Astrocyte (in vitro differentiated cells and primary cell): ENCODE measurements at regions not wholly inside any gene's neighbourhood (a gene's known extent, or its start where the extent isn't known, plus 50 kb on each side); places are given as distances from the start of the nearest gene placed in this dataset.
"Not testable (repeated sequence)": the region's sequence is repeated elsewhere in the genome, so short reads cannot be mapped to it uniquely, and the experiment has no call there.

Source experiments
- DNase-seq: peaks from one replicate; pipeline ENCODE4 v3.0.0-alpha.2; 2010; ENCODE audit warnings: low read depth
- FAIRE-seq: peaks from 2 replicates; lab custom pipeline; 2011; peaks lifted over from hg19 to GRCh38; lab: Jason Lieb, UNC
- H2AFZ ChIP-seq: 2 replicates; pipeline ENCODE4 v1.6.0; 2012; ENCODE audit warnings: low read depth, low read length, inconsistent platforms
- H3K27ac ChIP-seq: 2 replicates; pipeline ENCODE4 v1.5.1; 2011; ENCODE audit warnings: low read depth, low read length, inconsistent platforms
- H3K27me3 ChIP-seq: 2 replicates; pipeline ENCODE4 v1.6.0; 2011; ENCODE audit warnings: low read length, inconsistent platforms; ENCODE audit not compliant: insufficient read depth
- H3K36me3 ChIP-seq: 2 replicates; pipeline ENCODE4 v1.5.1; 2011; ENCODE audit warnings: low read length, inconsistent platforms; ENCODE audit not compliant: insufficient read depth
- H3K4me1 ChIP-seq: 2 replicates; pipeline ENCODE4 v1.5.1; 2011; ENCODE audit warnings: low read length, inconsistent platforms; ENCODE audit not compliant: insufficient read depth
- H3K4me2 ChIP-seq: 2 replicates; pipeline ENCODE4 v1.6.0; 2012; ENCODE audit warnings: low read length, inconsistent platforms
- H3K4me3 ChIP-seq: 2 replicates; pipeline ENCODE4 v1.5.1; 2011; ENCODE audit warnings: low read depth, mild to moderate bottlenecking, low read length, inconsistent platforms; ENCODE audit not compliant: insufficient read depth
- H3K79me2 ChIP-seq: 2 replicates; pipeline ENCODE4 v1.6.0; 2012; ENCODE audit warnings: mild to moderate bottlenecking, low read length, inconsistent platforms; ENCODE audit not compliant: insufficient read depth
- H3K9ac ChIP-seq: 2 replicates; pipeline ENCODE4 v1.6.0; 2012; ENCODE audit warnings: mild to moderate bottlenecking, low read length, inconsistent platforms
- H3K9me3 ChIP-seq: 2 replicates; pipeline ENCODE4 v1.5.1; 2012; ENCODE audit warnings: low read depth, mild to moderate bottlenecking, low read length, inconsistent platforms; ENCODE audit not compliant: insufficient read depth
- H4K20me1 ChIP-seq: 2 replicates; pipeline ENCODE4 v1.6.0; 2012; ENCODE audit warnings: low read length, inconsistent platforms; ENCODE audit not compliant: insufficient read depth
- H3K27ac Mint-ChIP-seq: one replicate; pipeline ENCODE4 v1.8.0; 2021; ENCODE audit warnings: mild to moderate bottlenecking, mixed read lengths; ENCODE audit not compliant: unreplicated experiment
- H3K27me3 Mint-ChIP-seq: one replicate; pipeline ENCODE4 v1.8.0; 2021; ENCODE audit warnings: low read depth, mixed read lengths; ENCODE audit not compliant: unreplicated experiment
- H3K36me3 Mint-ChIP-seq: one replicate; pipeline ENCODE4 v1.8.0; 2021; ENCODE audit warnings: low read depth, mixed read lengths; ENCODE audit not compliant: unreplicated experiment
- H3K4me1 Mint-ChIP-seq: one replicate; pipeline ENCODE4 v1.8.0; 2021; ENCODE audit warnings: low read depth, mixed read lengths; ENCODE audit not compliant: unreplicated experiment
- H3K4me3 Mint-ChIP-seq: one replicate; pipeline ENCODE4 v1.8.0; 2021; ENCODE audit warnings: mild to moderate bottlenecking, moderate library complexity, mixed read lengths; ENCODE audit not compliant: unreplicated experiment
- H3K9me3 Mint-ChIP-seq: one replicate; pipeline ENCODE4 v1.8.0; 2021; ENCODE audit warnings: mild to moderate bottlenecking, mixed read lengths; ENCODE audit not compliant: unreplicated experiment
- EZH2 ChIP-seq: IDR thresholded peaks from 2 replicates; pipeline ENCODE4 v1.6.1; 2012; ENCODE audit warnings: mild to moderate bottlenecking, low read length, inconsistent platforms; ENCODE audit not compliant: insufficient read depth
- TF ChIP-seq, protein P1 (sequence below): IDR thresholded peaks from 2 replicates; pipeline ENCODE4 v1.5.1; 2011; ENCODE audit warnings: low read depth, mild to moderate bottlenecking, inconsistent platforms, low read length, moderate library complexity; ENCODE audit not compliant: insufficient read depth

DNA sequence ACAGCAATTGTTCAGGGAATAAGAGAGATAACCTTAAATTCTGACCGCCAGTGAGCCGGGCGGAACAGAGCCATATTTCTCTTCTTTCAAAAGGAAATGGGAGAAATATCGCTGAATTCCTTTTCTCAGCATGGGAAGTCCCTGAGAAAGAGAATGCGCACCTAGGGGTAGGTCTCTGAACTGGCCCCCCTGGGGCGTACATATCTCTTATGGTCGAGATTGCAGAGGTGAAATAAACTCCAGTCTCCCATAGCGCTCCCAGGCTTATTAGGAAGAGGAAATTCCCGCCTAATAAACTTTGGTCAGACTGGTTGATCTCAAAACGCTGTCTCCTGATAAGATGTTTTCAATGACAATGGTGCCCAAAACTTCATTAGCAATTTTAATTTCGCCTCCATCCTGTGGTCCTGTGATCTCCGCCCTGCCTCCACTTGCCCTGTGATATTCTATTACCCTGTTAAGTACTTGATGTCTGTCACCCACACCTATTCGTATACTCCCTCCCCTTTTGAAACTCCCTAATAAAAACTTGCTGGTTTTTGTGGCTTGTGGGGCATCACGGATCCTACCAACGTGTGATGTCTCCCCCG lies 195.8 kb upstream of the HMCN1 start:
- H3K4me1 Mint-ChIP-seq: peaks cover 19% of the 10 kb centered on the region
- not testable (repeated sequence) for H2AFZ ChIP-seq, H3K4me3 Mint-ChIP-seq, H3K79me2 ChIP-seq, H4K20me1 ChIP-seq, H3K27me3 ChIP-seq, H3K27ac Mint-ChIP-seq, DNase-seq, H3K36me3 ChIP-seq, H3K9me3 ChIP-seq, H3K27me3 Mint-ChIP-seq, FAIRE-seq, H3K27ac ChIP-seq, H3K4me3 ChIP-seq, H3K4me1 ChIP-seq, H3K4me2 ChIP-seq, H3K36me3 Mint-ChIP-seq, H3K9ac ChIP-seq
- H3K9me3 Mint-ChIP-seq: peaks cover 11% of the 10 kb centered on the region

DNA sequence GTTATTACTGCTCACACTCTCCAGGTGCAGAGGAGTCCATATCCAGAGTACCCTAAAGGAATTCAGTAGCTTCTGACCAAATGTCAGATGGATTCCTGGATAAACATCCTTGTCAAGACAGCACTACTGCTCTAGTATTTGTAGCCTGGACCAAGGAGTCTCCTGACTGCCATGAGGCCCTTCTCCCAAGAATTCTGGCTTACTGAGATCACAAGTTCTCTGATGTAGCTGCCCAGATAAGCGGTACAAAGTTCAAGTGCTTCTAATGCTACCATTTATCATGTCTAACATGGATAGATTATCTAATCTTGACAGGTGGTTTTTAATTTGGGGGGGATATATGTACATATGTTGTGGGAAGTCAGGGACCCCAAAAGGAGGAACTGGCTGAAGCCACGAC lies 196.6 kb upstream of the HMCN1 start:
- H2AFZ ChIP-seq: no peak overlapping the region
- peaks cover 5% of the 10 kb centered on the region for H3K27me3 Mint-ChIP-seq
- H3K9me3 ChIP-seq: no peaks in the 10 kb centered on the region
- no peak overlapping the region for H3K27ac ChIP-seq
- H3K4me1 ChIP-seq: no peaks in the 10 kb centered on the region
- no peak overlapping the region for H3K4me3 Mint-ChIP-seq
- H3K36me3 ChIP-seq: no peaks in the 10 kb centered on the region
- TF ChIP-seq EZH2: no peak
- TF ChIP-seq, protein P1, sequence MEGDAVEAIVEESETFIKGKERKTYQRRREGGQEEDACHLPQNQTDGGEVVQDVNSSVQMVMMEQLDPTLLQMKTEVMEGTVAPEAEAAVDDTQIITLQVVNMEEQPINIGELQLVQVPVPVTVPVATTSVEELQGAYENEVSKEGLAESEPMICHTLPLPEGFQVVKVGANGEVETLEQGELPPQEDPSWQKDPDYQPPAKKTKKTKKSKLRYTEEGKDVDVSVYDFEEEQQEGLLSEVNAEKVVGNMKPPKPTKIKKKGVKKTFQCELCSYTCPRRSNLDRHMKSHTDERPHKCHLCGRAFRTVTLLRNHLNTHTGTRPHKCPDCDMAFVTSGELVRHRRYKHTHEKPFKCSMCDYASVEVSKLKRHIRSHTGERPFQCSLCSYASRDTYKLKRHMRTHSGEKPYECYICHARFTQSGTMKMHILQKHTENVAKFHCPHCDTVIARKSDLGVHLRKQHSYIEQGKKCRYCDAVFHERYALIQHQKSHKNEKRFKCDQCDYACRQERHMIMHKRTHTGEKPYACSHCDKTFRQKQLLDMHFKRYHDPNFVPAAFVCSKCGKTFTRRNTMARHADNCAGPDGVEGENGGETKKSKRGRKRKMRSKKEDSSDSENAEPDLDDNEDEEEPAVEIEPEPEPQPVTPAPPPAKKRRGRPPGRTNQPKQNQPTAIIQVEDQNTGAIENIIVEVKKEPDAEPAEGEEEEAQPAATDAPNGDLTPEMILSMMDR: no peak
- peaks cover 11% of the 10 kb centered on the region for H3K9me3 Mint-ChIP-seq
- no peak overlapping the region for H3K4me2 ChIP-seq
- FAIRE-seq (no peak), DNase-seq (no peak)
- peaks cover 2% of the 10 kb centered on the region for H3K36me3 Mint-ChIP-seq
- no peak overlapping the region for H3K9ac ChIP-seq
- H3K27ac Mint-ChIP-seq: no peak overlapping the region
- peaks cover 24% of the 10 kb centered on the region for H3K4me1 Mint-ChIP-seq
- no peaks in the 10 kb centered on the region for H3K27me3 ChIP-seq
- H3K4me3 ChIP-seq: no peak overlapping the region
- H4K20me1 ChIP-seq: no peaks in the 10 kb centered on the region
- no peaks in the 10 kb centered on the region for H3K79me2 ChIP-seq

DNA sequence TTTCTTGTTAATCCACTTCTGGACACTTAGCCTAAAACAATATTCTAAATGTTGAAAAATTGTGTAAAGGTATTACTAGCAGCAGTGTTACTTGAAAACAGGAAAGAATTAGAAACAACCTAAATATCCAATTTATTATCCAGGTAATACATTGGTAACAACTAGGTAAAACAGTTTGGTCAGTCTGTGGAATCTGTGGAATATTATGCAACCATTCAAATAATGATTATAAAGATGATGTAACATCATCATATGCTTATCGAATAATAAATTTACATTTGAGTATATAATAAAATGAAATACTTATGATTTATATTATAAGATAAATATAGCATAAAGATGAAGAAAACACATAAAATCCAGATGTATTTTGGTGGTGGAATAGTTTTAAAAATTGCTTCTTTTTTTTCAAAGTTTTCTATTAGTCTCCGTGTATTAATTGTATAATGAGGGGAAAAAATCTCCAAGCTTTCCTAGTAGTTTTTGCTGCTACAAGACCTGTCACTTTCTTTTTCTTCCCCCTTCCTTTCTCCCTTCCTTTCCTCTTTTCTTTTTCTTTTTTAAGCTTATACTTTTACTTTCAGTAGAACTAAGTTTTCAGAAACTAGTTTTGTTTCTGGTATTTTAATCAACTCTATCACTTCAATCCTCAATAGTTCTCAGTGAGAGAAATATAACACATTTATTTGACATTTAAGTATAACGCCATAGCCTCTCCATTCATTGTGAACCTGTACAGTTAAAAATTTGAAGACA lies 197.8 kb upstream of the HMCN1 start:
- Mint-ChIP-seq H3K4me1 (peaks cover 14% of the 10 kb centered on the region), H3K27me3 (peaks cover 8% of the 10 kb centered on the region), H3K4me3 (no peak overlapping the region), H3K9me3 (peaks cover 13% of the 10 kb centered on the region), H3K36me3 (peaks cover 2% of the 10 kb centered on the region), H3K27ac (no peak overlapping the region)
- FAIRE-seq (no peak), DNase-seq (no peak)
- H3K9ac ChIP-seq: no peak overlapping the region
- no peak overlapping the region for H2AFZ ChIP-seq
- no peaks in the 10 kb centered on the region for H3K36me3 ChIP-seq
- TF ChIP-seq, protein P1: no peak
- no peak for TF ChIP-seq EZH2
- H4K20me1 ChIP-seq: no peaks in the 10 kb centered on the region
- H3K4me1 ChIP-seq: no peaks in the 10 kb centered on the region
- H3K27me3 ChIP-seq: no peaks in the 10 kb centered on the region
- no peaks in the 10 kb centered on the region for H3K79me2 ChIP-seq
- no peak overlapping the region for H3K4me2 ChIP-seq
- H3K27ac ChIP-seq: no peak overlapping the region
- no peaks in the 10 kb centered on the region for H3K9me3 ChIP-seq
- no peak overlapping the region for H3K4me3 ChIP-seq
